ENCODE measurements at regions not wholly inside any gene's neighbourhood (a gene's known extent, or its start where the extent isn't known, plus 50 kb on each side); places are given as distances from the start of the nearest gene placed in this dataset.
"Not testable (repeated sequence)": the region's sequence is repeated elsewhere in the genome, so short reads cannot be mapped to it uniquely, and the experiment has no call there.

GRCh38 chr12:96085475-96085874 is 50.1 kb upstream of the LTA4H start:
- DNase-seq: no peak

GRCh38 chr12:96086190-96086589 is 50.8 kb upstream of the LTA4H start:
- not testable (repeated sequence) for DNase-seq

GRCh38 chr12:96091833-96092232 is 56.4 kb upstream of the LTA4H start:
- DNase-seq: no peak

- no peak for DNase-seq
These were observed 58.3 kb upstream of the LTA4H start for GRCh38 chr12:96093543-96094196.

GRCh38 chr12:96094201-96094600 is 58.8 kb upstream of the LTA4H start:
- no peak for DNase-seq

DNA sequence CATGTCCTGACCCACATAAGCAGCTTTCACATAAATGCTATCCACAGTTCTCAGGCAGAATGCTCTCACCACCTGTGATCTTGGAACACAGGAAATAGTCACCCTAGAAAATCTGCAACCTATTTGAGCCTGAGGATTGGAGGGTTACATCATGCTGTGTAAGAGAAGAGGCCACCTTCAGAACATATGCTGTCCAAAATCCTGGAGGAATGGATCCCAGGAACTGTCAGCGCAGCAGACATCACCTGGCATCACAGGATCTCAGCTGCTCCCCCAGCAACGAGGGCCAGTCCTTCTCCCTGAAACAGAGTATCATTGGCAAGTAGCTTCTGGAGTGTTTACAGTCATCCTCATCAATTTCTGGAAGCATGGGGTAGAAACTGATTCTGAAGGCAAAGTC is 63.2 kb upstream of the LTA4H start:
- no peak for DNase-seq

- no peak for DNase-seq
These were observed 64.0 kb upstream of the LTA4H start for GRCh38 chr12:96099421-96099820.

- DNase-seq: no peak
These were observed 64.6 kb upstream of the LTA4H start for GRCh38 chr12:96099986-96100385.

DNA sequence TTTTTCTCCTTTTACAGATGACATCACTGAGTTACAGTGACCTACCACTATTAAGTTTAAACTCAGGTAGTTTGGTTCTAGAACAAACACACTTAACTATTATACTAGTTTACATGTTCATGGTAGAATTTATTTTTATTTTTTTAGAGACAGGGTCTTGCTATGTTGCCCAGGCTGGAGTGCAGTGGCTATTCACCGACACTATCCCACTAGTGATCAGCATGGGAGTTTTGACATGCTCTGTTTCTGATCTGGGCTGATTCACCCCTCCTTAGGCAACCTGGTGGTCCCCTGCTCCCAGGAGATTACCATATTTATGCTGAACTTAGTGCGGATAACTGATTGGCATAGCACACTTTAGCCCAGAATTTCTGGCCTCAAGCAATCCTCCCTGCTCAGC is 66.4 kb upstream of the LTA4H start:
- DNase-seq: no peak

DNA sequence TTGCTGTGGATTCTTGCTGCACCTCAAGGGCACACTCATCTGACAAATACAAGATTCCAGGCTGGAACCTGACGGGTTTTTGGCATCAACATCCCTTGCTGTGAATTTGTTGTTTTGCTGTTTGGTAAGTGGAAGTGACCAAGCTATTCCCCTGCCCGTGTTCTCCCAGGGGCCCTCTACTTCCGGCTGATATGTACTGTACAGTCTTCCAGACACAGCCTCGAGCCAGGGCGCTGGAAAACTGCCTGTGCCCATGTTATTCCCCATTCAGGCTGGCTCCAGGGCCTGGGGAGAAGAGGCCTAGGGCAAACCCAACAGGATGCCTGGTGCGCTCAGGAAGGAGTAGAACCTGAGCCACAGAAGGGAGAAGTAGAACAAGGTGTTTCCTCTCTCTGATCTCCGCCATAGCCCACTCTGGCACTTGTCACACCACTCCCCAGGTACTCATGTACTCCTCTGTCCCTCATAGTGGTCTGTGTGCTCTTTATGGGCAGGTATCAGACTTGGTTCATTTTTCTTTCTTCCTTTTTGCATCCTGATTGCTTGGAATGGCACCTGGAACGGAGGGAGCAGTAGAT is 67.8 kb upstream of the LTA4H start:
- DNase-seq: no peak

GRCh38 chr12:96104566-96104965 is 69.2 kb upstream of the LTA4H start:
- DNase-seq: no peak

DNA sequence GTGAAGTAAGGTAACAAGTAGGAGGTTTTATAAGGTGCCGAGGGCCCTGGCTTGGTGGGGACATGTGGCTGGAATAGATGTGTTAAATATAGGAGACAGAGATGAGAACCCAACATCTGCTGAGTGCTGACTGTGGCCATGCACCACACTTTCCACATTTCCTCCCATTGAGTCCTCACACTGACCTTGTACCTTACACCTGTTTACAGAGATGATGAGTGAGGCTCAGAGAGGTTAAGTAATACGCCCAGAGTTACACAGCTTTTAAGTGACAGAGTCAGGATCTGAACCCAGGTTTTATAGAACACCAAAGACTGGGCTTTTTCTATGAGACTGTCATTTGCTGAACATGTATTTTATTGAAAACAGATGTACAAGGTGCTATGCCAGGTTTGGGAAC is 70.8 kb upstream of the LTA4H start:
- no peak for DNase-seq

DNA sequence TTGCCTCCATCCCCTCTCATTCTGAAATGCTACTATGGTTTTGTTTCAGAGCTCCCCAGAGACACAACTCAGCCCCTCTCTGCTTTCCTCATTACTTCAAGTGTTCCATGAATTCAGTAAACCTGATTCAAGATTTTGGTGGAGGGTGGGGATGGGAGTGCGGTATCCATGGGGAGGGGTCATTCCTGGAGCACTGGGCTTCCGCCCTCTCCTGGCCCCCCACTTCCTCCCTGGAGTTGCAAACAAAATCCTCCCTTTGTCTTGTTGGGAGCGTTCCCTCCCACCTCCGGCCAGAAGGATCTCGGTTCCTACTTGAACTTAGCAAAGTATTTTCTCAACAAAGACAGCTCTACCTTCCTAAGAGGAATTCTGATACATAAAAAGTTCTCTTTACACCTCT is 71.8 kb upstream of the LTA4H start:
- DNase-seq: no peak

DNA sequence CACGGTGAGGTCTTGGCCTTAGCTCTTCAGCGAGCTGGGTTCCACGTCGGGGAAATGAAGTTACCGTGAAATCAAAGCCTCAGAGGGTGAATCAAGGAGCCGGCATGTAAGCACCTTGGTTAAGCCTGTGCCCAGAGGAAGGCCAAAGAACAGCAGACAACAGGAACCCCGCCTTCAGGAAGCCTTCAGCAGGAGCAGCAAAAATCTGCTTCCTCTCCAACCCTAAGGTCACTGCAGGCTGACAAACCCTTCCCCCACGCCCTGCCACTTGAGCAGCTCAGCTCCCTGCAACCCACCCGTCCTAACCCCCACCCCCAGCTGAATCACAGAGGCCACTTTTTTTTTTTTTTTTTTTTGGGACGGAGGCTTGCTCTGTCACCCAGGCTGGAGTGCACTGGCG is 72.9 kb upstream of the LTA4H start:
- DNase-seq: peak in 1 of 2 experiments; percentile 15

GRCh38 chr12:96108941-96109340 is 73.6 kb upstream of the LTA4H start:
- not testable (repeated sequence) for DNase-seq

GRCh38 chr12:96112733-96113132 is 77.3 kb upstream of the LTA4H start:
- DNase-seq: no peak

GRCh38 chr12:96117460-96117859 is 76.7 kb upstream of the ELK3 start:
- DNase-seq: no peak

DNA sequence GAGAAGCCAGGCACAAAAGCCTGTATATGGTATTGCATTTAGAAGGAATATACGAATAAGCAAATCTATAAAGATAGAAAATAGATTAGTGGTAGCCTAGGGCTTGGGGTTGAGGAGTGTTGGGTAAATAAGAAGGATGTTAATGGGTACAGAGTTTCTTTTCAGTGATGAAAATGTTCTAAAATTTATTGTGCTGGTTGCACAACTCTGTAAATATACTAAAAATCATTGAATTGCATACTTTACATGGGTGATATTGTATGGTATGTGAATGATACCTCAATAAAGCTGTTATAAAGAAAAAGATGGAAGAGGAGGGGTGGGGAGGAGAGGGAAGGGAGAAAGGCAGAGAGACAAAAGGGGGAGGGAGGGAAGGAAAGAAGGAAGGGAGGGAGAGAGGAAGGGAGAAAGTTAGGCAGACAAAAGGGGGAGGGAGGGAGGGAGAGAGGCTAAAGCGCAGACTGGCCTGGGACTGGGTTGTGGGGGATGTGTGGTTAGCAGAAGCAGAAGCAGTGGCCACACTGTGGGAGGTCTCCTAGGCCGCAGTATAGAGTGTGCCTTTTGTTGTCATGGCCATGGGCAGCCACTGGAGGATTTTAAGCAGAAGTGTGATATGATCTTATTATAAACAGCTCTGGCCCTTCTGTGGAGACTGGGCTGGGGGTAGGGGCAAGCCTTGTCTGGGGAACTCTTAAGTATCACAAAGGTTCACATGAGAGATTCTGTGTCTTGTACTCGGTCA is 73.6 kb upstream of the ELK3 start:
- no peak for DNase-seq

DNA sequence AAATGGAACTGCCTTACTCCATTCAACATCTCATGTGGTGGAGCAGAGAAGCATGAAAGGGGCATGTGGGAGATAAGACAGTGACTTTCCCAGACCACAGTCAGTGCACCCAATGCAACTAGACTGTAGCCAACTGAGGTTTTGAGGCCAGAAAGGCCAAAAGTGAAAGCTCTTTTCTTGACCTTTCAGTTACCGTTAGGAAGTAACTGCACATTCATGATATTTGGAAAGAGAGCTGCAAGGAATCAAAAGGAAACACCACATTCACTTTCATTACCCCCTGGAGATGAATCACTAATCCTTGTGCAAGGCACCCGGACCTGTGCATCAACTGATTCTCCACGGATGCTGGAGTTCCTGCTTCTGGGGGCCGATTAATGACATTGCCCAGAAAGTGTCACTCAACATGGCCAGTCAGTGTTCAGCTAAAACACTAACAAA is 72.9 kb upstream of the ELK3 start:
- no peak for DNase-seq

GRCh38 chr12:96128292-96128691 is 65.9 kb upstream of the ELK3 start:
- not testable (repeated sequence) for DNase-seq

- DNase-seq: no peak
These were observed 63.6 kb upstream of the ELK3 start for GRCh38 chr12:96130396-96131059.

DNA sequence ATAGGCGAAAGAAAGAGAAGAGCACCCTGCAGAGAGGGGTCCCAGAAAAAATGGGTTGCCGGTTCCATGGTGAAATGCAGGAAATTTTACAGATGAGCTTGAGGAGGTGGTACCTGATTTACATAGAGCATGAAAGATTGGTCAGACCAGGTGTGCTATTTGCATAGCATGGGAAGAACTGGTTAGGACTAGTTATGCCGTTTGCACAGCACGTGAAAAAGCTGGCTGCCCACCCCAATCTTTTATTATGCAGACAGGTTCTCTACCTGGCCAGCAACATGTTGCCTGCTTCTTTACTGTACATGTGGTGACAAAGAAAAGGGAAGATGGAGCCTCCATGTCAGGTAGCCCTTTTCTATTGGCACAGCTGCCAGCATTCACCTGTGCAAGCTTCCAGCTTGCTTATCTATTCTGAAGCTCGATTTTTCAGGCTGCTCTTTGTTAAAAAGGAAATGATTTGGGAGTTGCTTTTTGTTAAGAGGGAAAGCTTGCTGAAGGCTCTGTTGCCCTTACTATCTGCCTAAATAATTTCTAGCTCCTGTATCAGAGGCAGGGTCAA is 62.9 kb upstream of the ELK3 start:
- no peak for DNase-seq

DNA sequence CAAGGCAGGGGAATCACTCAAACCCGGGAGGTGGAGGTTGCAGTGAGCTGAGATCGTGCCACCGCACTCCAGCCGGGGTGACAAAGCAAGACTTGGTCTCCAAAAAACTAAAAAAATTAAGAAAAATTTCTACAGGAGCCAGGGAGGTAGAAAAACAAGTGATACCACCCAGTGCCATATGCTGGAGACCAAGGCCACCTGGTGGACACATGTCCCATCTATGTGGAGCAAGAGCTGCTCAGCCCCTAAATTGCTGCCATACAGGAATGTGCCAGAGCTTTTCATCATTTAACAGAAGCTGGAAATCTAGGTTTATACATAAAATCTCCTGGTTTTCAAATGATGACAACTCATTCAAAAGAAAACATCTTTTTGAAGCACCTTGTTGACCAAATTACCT is 61.4 kb upstream of the ELK3 start:
- DNase-seq: no peak

Data from stimulated activated CD4-positive, alpha-beta T cell treated with anti-CD3 and anti-CD28 coated beads, Interleukin-4, amount 100 ng/mL, for 4 hours (primary cell).